ENCODE measurements at regions not wholly inside any gene's neighbourhood (a gene's known extent, or its start where the extent isn't known, plus 50 kb on each side); places are given as distances from the start of the nearest gene placed in this dataset.

GRCh38 chr10:57786850-57787750, 480.6 kb downstream of the IPMK start:
- H3K4me3 ChIP-seq (ENCODE audit: low read length), result no peak overlapping the region
- TF ChIP-seq CTCF (conservative IDR thresholded peaks at IDR 0.05; ENCODE audit: low read length), result no peak
- DNase-seq (ENCODE audit: low read depth), result no peak

- no peak for DNase-seq (ENCODE audit: low read depth)
- H3K4me3 ChIP-seq (ENCODE audit: low read length), result no peak overlapping the region
- TF ChIP-seq CTCF (conservative IDR thresholded peaks at IDR 0.05; ENCODE audit: low read length), result no peak
Observed at GRCh38 chr10:57786331-57786730, 481.4 kb downstream of the IPMK start.

DNA sequence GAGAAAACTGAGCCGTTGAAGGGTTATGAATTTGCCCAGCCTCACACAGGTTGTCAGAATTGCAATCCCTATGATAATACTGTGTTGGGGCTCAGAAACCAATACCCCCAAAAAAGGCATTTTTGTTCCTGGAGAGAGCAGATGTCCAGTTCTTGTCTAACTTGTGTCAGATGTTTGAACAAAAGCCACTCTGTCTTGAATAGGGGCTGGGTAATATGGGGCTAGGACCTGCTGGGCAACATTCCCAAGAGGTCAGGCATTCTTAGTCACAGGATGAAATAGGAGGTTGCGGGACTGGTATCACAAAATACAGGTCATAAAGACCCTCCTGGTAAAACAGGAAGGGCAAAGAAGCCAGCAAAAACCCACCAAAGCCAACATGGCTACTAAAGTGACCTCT, 482.1 kb downstream of the IPMK start:
- no peak for DNase-seq (ENCODE audit: low read depth)

DNA sequence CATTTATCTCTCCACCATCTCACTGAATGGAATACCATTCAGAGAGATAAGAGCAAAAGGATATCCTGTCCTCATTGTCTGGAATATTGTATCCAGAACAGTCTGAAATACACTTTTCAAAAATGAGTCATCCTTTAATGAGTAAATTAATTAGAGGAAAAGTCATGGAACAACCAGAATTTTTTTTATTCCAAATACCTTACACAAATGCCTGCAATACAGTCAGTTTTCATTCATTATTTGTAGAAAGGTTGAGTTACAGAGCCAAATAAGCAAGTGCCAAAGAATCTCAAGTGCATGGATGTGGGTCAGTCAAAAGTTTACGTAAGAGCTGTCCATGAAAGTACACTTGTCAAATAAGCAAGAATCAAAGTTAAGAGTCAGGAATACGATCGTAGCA, 482.6 kb downstream of the IPMK start:
- TF ChIP-seq CTCF (conservative IDR thresholded peaks at IDR 0.05; ENCODE audit: low read length), result no peak
- no peak overlapping the region for H3K4me3 ChIP-seq (ENCODE audit: low read length)
- no peak for DNase-seq (ENCODE audit: low read depth)

More for the DNA sequence above, 482.1 kb downstream of the IPMK start:
- no peak for TF ChIP-seq CTCF (conservative IDR thresholded peaks at IDR 0.05; ENCODE audit: low read length)
- H3K4me3 ChIP-seq (ENCODE audit: low read length), result no peak overlapping the region

DNA sequence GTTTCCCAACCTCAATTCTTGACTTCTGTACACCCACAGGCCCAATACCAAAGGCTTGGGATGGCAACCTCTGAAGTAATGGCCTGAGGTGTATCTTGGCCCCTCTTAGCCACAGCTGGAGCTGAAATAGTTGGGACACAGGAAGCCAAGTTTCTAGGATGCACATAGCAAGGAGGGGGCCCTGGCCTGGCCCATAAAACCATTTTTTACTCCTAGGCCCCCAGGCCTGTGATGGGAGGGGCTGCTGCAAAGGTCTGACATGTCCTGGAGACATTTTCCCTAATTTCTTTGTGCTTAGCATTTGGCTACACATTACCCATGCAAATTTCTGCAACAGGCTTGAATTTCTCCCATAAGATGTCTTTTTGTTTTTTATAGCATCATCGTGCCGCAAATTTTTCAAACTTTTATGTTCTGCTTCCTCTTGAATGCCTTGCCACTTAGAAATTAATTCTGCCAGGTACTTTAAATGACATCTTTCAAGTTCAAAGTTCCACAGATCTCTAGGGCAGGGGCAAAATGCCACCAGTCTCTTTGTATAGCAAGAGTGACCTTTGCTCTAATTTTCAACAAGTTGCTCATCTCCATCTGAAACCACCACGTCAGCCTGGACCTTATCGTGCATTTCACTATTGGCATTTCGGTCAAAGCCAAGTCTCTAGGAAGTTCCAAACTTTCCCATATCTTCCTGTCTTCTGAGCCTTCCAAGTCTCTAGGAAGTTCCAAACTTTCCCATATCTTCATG, 490.8 kb downstream of the IPMK start:
- no peak for DNase-seq (ENCODE audit: low read depth)
- H3K4me3 ChIP-seq (ENCODE audit: low read length), result no peak overlapping the region
- TF ChIP-seq CTCF (conservative IDR thresholded peaks at IDR 0.05; ENCODE audit: low read length), result no peak

GRCh38 chr10:57775250-57775649, 492.4 kb downstream of the IPMK start:
- no peak overlapping the region for H3K4me3 ChIP-seq (ENCODE audit: low read length)
- no peak for TF ChIP-seq CTCF (conservative IDR thresholded peaks at IDR 0.05; ENCODE audit: low read length)

More at GRCh38 chr10:57775250-57775649, 492.4 kb downstream of the IPMK start:
- no peak for DNase-seq (ENCODE audit: low read depth)

All from AG10803 (cell line).